Sigmoid colon (tissue), 6 donors: ENCODE measurements at regions not wholly inside any gene's neighbourhood (a gene's known extent, or its start where the extent isn't known, plus 50 kb on each side); places are given as distances from the start of the nearest gene placed in this dataset.

ENCODE experiments used
- DNase-seq: peaks from one replicate; pipeline ENCODE4 v3.0.0-alpha.2; 2019
- H3K27ac ChIP-seq, 4 donors: fragments of 200-600 bp; sonication (generic); one replicate each; pipeline ENCODE4 v1.5.1; 2016 to 2019; ENCODE audit warnings: mild to moderate bottlenecking in 1 of 4
- H3K27me3 ChIP-seq, 3 donors: fragments of 200-600 bp; sonication (generic); one replicate each; pipeline ENCODE4 v1.5.1; 2019; ENCODE audit warnings: mild to moderate bottlenecking in 1 of 3
- H3K36me3 ChIP-seq, 4 donors: fragments of 200-600 bp; sonication (generic); one replicate each; pipeline ENCODE4 v1.5.1; 2016 to 2019
- H3K4me1 ChIP-seq, 4 donors: fragments of 200-600 bp; sonication (generic); one replicate each; pipeline ENCODE4 v1.5.1; 2017 to 2019
- H3K4me3 ChIP-seq, 4 donors: fragments of 200-600 bp; sonication (generic); one replicate each; pipeline ENCODE4 v1.5.1; 2017 to 2019; ENCODE audit warnings: mild to moderate bottlenecking in 2 of 4, moderate library complexity in 1 of 4
- H3K9me3 ChIP-seq, 4 donors: fragments of 200-600 bp in 3 of 4; sonication (generic) in 3 of 4; one replicate each; pipeline versions ENCODE4 v1.5.1 to v1.6.1; 2013 to 2019
- CTCF ChIP-seq, 4 experiments: fragments of 450-650 bp in 3 of 4; fragments of 200-600 bp in 1 of 4; IDR thresholded peaks; one replicate each; pipeline ENCODE4 v1.5.1; 2016 to 2019; ENCODE audit warnings: antibody characterized with exemption in 4 of 4, mild to moderate bottlenecking in 3 of 4, moderate library complexity in 2 of 4
- EP300 ChIP-seq, 4 donors: sonication (generic); formaldehyde crosslinking; IDR thresholded peaks; one replicate each; pipeline ENCODE4 v1.6.1; 2017; ENCODE audit warnings: antibody characterized with exemption in 4 of 4
- POLR2A ChIP-seq, 2 donors: fragments of 450-650 bp; IDR thresholded peaks; one replicate each; pipeline ENCODE4 v1.6.1; 2016; ENCODE audit warnings: antibody characterized with exemption in 2 of 2, mild to moderate bottlenecking in 2 of 2, moderate library complexity in 2 of 2
- POLR2AphosphoS5 ChIP-seq, 4 donors: sonication (generic); formaldehyde crosslinking; IDR thresholded peaks; one replicate each; pipeline ENCODE4 v1.6.1; 2017; ENCODE audit warnings: antibody characterized with exemption in 4 of 4
- WGBS, 2 donors: extraction: QIAGEN DNeasy Blood & Tissue Kit; methylation state at CpG; one replicate each; pipeline ENCODE4 v1.1.7; 2013; 5-methylcytosine and 5-hydroxymethylcytosine counted together
- intact Hi-C: fragments of 100-400 bp; cut with DNase I; formaldehyde crosslinking; loops from one replicate; pipeline ENCODE4 v1.15.1; 2023
- donor health status: healthy with polysubstance abuse.
- donor health status: healthy.

GRCh38 chr2:128695646-128696220 lies 377.1 kb upstream of the HS6ST1 start:
- Histone ChIP-seq H3K27ac (no peak overlapping the region), H3K4me3 (no peak overlapping the region), H3K9me3 (no peaks in the 10 kb centered on the region), H3K36me3 (no peaks in the 10 kb centered on the region), H3K4me1 (no peaks in the 10 kb centered on the region), H3K27me3 (no peaks in the 10 kb centered on the region)
- 70 to 81% methylated on average over 8 of the region's 8 CpGs for WGBS, 2 donors
- DNase-seq, result no peak
- intact Hi-C loops, result no loop called here
- no peak for TF ChIP-seq POLR2AphosphoS5 (IDR thresholded peaks at IDR 0.05)
- TF ChIP-seq CTCF (IDR thresholded peaks at IDR 0.05), result no peak
- no peak for TF ChIP-seq EP300 (IDR thresholded peaks at IDR 0.05)
- TF ChIP-seq POLR2A (IDR thresholded peaks at IDR 0.05), result no peak

GRCh38 chr2:128696421-128696820 lies 377.8 kb upstream of the HS6ST1 start:
- Histone ChIP-seq H3K36me3 (no peaks in the 10 kb centered on the region), H3K27ac (no peak overlapping the region), H3K4me1 (no peaks in the 10 kb centered on the region), H3K27me3 (no peaks in the 10 kb centered on the region), H3K9me3 (no peaks in the 10 kb centered on the region), H3K4me3 (no peak overlapping the region)
- 44 to 77% methylated on average over 6 of the region's 6 CpGs for WGBS, 2 donors
- intact Hi-C loops, result no loop called here
- TF ChIP-seq CTCF (IDR thresholded peaks at IDR 0.05), result no peak
- no peak for TF ChIP-seq POLR2A (IDR thresholded peaks at IDR 0.05)
- no peak for TF ChIP-seq POLR2AphosphoS5 (IDR thresholded peaks at IDR 0.05)
- no peak for TF ChIP-seq EP300 (IDR thresholded peaks at IDR 0.05)
- no peak for DNase-seq

- intact Hi-C loops, result no loop called here
- H3K36me3 ChIP-seq, result no peaks in the 10 kb centered on the region
- H3K27me3 ChIP-seq, result no peaks in the 10 kb centered on the region
- H3K4me3 ChIP-seq, result no peak overlapping the region
- 83 to 94% methylated on average over 2 of the region's 2 CpGs for WGBS, 2 donors
- no peak for DNase-seq
- no peaks in the 10 kb centered on the region for H3K4me1 ChIP-seq
- peaks cover 0 to 2% (median 0%) of the 10 kb centered on the region in 4 donors for H3K9me3 ChIP-seq
- no peak overlapping the region for H3K27ac ChIP-seq
- TF ChIP-seq CTCF (IDR thresholded peaks at IDR 0.05), result no peak
- no peak for TF ChIP-seq POLR2A (IDR thresholded peaks at IDR 0.05)
- no peak for TF ChIP-seq EP300 (IDR thresholded peaks at IDR 0.05)
- no peak for TF ChIP-seq POLR2AphosphoS5 (IDR thresholded peaks at IDR 0.05)
Observed at GRCh38 chr2:128701418-128701817, 382.8 kb upstream of the HS6ST1 start.

DNA sequence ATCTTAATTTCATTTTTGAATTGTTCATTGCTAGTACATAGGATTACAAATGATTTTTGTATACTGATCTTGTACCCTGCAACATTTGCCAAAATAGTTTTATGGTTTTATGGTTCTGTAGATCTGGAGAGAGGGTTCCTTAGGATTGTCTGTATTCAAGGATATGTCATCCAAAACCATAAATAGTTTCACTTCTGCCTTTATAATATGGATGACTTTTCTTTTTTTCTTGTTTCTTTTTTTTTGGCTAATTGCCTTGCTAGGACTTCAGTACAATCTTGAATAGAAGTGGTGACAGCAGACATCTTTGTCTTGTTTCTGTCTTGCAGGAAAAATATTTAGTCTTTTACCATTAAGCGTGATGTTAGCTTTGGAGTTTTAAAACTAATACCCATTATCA lies 383.9 kb upstream of the HS6ST1 start:
- H3K27me3 ChIP-seq, result no peaks in the 10 kb centered on the region
- no peak overlapping the region for H3K4me3 ChIP-seq
- no peaks in the 10 kb centered on the region for H3K36me3 ChIP-seq
- H3K27ac ChIP-seq, result no peak overlapping the region
- intact Hi-C loops, result no loop called here
- no peak for DNase-seq
- WGBS, 2 donors, result 77 to 91% methylated on average over 1 of the region's 1 CpG
- TF ChIP-seq POLR2AphosphoS5 (IDR thresholded peaks at IDR 0.05), result no peak
- TF ChIP-seq CTCF (IDR thresholded peaks at IDR 0.05), result no peak
- TF ChIP-seq EP300 (IDR thresholded peaks at IDR 0.05), result no peak
- no peak for TF ChIP-seq POLR2A (IDR thresholded peaks at IDR 0.05)
- H3K4me1 ChIP-seq, result no peaks in the 10 kb centered on the region
- H3K9me3 ChIP-seq, result peaks cover 0 to 7% (median 3%) of the 10 kb centered on the region in 4 donors
